GOT3 (cell line): ENCODE measurements at regions not wholly inside any gene's neighbourhood (a gene's known extent, or its start where the extent isn't known, plus 50 kb on each side); places are given as distances from the start of the nearest gene placed in this dataset.
"Not testable (repeated sequence)": the region's sequence is repeated elsewhere in the genome, so short reads cannot be mapped to it uniquely, and the experiment has no call there.

Experiments used
- DNase-seq: peaks from one replicate; lab custom pipeline; 2025; ENCODE audit warnings: mixed read lengths; lab: John Stamatoyannopoulos, UW

DNA sequence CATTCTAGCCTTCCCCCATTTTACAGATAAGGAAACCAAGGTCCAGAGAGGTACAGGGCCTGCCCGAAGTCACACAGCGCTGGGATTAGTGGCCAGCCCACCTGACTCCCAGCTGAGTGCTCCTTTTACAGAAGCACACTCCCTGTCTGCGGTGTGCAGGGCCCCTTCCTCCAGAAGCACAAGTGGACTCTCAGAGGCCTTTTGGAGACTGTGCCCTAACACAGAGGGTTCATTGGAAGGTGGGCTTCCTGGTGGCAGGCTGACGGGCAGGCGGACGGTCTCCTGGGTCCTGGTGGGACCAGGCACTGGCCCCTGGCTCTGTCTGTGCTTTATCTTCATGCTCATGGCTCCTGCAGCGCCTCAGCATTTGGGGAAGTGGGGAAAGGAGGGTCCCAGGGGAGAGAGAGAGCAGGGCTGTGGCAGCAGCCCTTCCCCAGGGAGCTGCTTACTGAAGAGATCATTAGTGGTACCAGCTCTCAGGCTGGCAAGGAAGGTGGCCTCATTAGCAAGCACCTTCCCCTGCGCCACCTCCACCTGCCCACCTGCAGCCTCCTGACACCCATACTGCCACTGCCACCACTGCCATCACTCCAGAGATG, 83.1 kb upstream of the GOLGA6L4 start:
- not testable (repeated sequence) for DNase-seq

DNA sequence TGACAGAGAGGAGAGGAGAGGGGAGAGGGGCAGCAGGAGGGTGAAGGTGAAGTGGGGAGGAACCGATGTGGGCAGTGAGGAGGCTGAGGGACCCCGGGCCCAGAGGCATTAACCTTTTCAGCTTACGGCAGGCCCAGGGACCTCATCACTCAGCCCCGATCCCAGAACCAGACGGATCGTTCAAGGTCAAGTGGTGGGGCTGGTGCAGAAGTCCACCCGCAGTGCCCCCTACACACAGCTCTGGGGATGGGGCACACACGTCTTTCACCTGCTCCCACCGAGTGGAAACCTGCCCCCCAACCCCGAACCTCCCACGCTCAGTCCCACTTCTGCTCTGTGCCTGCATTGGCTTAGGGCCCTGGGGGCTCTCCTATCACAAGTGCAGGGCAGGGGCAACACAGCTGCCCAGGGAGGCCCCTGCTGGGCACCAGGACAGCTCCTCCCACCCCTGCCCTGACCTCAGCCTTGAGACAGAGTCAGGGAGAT, 81.9 kb upstream of the GOLGA6L4 start:
- DNase-seq = not testable (repeated sequence)

DNA sequence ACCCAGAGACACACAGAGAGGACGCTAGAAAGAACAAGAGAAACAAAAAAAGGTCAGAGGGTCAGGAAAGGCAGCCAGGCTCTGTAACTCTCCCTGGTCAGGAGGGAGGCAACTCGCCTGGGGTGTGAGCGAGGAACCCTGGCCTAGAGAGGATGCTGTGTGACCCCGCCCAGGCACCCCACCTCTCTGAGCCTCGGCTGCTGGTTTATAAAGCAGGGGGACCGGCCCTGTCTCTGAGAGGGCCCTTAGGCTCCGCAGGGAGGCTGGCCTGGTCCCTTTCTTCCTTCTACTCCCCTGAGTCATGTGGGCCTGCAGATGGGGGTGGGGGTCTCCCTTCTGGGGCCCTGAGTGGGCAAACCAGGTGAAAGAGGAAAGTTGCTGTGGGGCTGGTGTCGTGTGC, 81.3 kb upstream of the GOLGA6L4 start:
- DNase-seq = not testable (repeated sequence)

DNA sequence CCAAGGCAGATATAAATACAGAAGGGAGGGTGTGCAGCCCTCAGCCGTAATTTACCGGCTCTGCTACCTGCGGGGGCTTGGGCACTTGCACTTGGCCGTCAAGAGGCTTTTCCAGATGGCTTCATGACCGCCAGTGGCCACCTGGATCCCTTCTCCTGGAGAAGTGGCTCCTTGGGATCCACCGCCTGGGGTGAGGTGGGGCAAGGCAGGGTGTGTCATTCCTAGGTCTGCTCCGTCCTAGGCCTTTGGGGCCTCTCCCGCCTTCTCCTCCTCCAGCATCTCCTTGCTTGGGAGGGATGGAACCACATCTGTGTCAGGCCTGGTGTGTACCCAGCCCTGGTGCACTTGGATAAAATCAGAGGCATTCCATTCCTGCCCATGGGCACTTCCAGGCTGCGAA, 80.8 kb upstream of the GOLGA6L4 start:
- DNase-seq = not testable (repeated sequence)

DNA sequence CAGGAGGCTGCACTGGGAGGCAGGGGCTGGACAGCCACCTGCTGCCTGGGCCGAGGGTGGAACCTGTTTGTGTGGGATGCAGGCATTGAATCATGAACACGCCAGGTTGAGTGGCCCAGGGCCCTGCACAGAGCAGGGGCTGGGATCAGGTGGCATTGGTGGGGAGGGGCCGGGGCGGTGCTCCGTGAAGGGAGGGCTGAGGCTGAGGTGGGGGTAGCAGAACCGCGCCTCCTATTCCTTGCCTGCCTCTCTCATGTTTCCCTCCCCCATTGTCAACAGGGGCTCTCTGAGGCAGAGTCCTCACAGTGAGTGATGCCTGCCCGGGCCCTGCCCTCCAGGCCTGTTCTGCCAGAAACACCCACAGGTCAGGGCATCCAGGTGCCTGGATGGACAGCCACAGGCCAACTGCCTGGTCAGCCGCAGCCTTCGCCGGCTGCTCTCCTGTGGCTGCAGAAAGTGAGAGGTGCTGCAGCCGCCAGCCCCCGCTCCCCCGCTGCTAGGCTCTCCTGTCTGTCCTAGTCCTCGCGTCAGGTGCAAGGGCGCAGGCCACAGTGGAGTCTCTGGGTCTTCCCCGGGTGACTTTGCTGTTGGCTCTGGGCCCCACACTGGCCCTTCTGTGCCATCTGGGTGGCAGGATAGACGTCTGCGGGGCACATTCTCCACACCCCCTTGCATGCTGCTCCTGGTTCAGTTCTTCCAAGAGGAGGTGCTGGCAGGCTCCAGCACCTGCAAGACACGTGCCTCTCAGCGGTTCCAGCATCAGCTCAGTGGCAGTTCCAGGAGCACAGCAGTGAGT, 79.6 kb upstream of the GOLGA6L4 start:
- DNase-seq = not testable (repeated sequence)

DNA sequence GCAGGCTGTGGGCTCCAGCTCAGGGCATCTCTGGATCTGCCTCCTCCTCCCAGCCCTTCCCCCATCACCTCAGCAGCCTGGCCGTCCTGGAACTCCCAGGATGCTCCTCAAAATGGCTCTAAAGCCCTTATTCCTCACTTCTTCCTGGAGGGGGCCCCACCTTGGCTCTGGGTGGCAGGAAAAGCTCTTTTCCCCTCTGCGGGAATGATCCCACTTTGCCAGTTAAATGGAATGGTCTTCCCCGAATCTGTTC, 79.1 kb upstream of the GOLGA6L4 start:
- DNase-seq = not testable (repeated sequence)

DNA sequence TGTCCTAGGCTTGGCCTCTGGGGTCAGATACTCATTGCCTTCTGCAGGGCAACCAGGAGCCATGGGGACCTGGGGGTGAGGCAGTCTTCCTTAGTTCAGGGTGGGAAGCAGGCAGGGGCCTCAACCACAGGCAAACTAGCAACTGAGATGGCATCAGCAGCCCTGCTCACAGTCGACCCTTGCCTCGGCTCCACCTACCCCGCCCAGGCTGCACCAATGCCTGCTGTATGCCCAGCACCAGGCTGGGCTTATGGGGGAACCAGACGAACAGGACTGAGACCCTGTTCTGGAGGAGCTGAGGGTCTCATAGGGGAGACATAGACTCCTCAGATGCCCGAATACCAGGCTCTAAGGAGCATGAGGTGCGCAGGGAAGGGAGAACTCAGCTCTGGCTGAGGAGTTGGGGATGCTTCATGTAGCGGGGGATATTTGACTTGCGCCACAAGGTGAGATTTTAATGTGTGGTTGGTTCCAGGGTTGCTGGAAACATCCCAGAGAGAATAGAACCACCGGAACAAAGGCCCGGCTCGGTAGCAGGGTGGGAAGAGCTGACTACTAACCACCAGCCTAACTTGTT, 78.4 kb upstream of the GOLGA6L4 start:
- DNase-seq = not testable (repeated sequence)

DNA sequence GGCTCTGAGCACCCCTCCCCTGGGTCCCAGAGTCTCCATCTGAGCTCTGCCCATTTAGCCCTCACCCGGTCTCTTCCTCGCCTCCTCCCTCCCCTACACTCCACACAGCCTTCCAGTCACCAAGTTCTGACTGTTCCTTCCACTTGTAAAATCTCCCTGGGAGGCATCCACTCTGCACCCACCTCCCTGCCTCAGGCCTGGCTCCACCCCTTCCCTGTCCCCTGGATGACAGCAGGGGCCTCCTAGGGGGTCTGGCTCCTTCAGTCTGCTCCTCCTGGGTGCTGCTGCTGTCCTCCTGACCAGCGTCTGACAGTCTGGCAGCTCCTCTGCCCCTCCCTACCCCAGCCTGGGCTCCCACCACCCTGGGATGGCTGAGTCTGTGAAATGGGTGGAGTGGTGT, 77.7 kb upstream of the GOLGA6L4 start:
- not testable (repeated sequence) for DNase-seq

DNA sequence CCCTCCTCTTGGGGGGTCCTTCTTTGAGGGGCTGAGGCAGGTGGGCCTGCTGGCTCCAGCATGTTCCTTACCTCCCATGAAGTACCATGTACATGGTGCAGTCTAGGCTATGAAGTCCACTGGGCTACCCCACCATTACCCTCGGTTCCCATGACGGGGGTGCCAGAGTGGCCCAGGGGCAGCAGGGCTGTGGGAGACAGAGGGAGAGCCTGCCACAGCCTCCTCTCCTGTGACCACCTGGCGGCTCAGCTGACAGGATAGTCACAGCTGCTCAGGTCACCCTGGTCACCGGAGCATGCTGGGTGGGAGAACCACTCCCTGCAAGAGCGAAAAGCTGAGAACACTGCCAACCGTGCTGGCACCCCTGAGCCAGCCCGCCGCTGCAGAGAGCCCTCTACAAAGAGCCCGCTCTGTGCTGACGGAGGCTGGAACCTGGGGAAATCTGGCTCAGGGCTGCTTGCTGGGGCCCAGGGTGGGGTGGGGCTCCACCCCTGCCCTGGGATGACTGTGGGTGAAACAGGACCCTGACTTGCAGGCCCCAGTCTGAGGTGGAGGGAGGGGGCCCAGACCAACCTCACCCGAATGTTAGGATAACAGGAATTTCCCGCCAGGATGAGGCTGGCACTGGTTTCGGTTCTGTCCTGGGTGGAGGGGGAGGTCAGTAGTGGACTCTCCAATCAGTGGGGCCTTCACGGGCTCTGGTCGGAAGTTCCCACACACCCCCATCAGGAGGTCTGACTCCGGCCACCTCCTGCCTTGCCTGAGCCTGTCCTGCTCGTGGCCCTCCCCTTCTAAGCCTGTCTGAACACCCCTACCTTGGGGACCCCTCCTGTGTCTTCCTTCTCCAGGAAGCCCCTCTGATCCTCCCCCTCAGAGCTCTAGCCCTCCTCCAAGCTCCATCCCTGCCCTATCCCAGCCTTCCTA, 76.0 kb upstream of the GOLGA6L4 start:
- not testable (repeated sequence) for DNase-seq

DNA sequence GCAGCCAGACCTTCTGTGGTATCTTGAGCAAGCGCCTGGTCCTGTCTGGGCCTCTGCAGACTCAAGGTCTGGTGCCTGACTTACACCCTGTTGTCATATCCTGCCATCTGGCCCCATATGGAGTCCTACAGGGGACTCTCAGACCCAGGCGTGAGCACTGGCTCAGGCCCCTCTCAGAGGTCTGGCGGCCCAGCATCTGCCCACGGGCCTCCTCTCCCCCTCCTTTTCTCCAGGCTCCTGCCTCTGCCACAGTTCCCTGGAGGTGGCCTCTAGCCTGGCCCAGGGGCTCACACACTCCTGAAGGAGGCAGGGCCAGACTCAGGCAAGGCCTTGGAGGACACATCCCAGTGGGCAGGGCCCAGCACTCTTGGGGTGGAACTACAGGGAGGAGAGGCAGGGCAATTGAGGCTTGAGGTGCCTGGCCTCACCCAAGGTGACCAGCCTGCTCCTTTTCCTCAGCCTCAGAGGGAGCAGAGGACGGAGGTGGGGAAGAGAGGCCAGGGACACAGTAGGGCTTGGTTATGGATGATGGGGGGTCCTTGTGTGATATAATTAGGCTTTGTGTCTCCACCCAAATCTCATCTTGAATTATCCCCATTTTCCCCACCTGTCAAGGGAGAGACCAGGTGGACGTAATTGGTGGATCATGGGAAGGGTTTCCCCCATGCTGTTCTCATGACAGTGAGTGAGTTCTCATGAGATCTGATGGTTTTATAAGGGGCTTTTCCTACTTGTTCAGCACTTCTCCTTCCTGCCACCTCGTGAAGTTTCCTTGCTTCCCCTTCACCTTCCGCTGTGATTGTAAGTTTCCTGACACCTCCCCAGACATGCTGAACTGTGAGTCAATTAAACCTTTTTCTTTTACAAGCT, 70.9 kb upstream of the GOLGA6L4 start:
- not testable (repeated sequence) for DNase-seq

DNA sequence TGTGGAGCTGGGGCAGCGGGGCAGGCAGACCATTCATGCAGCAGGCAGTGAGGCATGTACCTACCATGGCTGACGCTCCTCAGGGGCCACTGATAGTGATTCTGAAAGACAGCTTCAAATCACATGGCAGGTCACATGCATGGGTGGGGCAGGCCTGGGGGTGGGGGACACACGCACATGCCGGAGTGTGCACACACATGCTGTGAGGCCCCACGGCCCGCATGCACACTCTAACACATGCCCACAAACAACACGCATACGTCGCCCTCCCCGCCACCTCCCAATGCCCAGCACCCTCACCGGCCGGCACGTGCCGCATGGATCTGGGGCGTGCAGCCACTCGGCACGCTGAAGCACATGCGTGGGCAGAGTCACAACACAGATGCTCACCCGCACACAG, 65.5 kb upstream of the GOLGA6L4 start:
- not testable (repeated sequence) for DNase-seq

DNA sequence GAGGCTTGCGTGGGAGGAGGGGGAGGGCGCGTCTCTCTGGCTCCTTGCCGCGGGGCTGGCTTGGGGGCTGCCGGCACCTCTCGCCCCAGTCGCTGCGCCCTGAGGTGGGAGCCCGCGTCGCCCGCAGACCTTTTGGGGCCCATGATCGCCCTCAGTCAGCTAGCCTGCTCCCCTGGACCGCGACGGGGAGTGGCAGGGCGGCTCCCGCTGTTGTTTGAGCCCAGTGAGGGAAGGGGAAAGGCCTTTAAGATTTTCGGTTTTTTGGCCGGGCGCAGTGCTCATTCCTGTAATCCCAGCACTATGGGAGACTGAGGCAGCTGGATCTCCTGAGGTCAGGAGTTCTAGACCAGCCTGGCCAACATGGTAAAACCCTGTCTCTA, 62.4 kb upstream of the GOLGA6L4 start:
- DNase-seq = not testable (repeated sequence)
